ENCODE measurements at regions not wholly inside any gene's neighbourhood (a gene's known extent, or its start where the extent isn't known, plus 50 kb on each side); places are given as distances from the start of the nearest gene placed in this dataset.

GRCh38 chr11:43614214-43614613 is 66.3 kb upstream of the HSD17B12 start:
- TF ChIP-seq EZH2phosphoT487 (IDR thresholded peaks at IDR 0.05; ENCODE audit: borderline replicate concordance, low read length) = no peak
- peaks cover 11% of the 10 kb centered on the region for H3K9me3 ChIP-seq (ENCODE audit: control insufficient read depth, insufficient read depth, low read length)
- no peaks in the 10 kb centered on the region for H4K20me1 ChIP-seq (ENCODE audit: control insufficient read depth, insufficient read depth, low read depth, low read length)
- no peaks in the 10 kb centered on the region for H3K9me2 ChIP-seq (replicated peaks; ENCODE audit: control insufficient read depth, low read length)
- H3K4me1 ChIP-seq (ENCODE audit: control insufficient read depth, low read length) = no peaks in the 10 kb centered on the region
- no peak overlapping the region for H3K4me3 ChIP-seq (ENCODE audit: low read length)
- peaks cover 4% of the 10 kb centered on the region for H3K27me3 ChIP-seq (ENCODE audit: control insufficient read depth, low read length)
- no peaks in the 10 kb centered on the region for H3K36me3 ChIP-seq (ENCODE audit: control insufficient read depth, low read length)
- no peaks in the 10 kb centered on the region for H3F3A ChIP-seq (ENCODE audit: control insufficient read depth, insufficient read depth)
- no peak overlapping the region for H3K27ac ChIP-seq (ENCODE audit: low read depth, low read length)
- H3K4me2 ChIP-seq (ENCODE audit: low read length) = no peak overlapping the region
- H3K79me2 ChIP-seq (ENCODE audit: control insufficient read depth, low read length) = no peaks in the 10 kb centered on the region

GRCh38 chr11:43619863-43620505 is 60.6 kb upstream of the HSD17B12 start:
- Histone ChIP-seq H3K9me3 (ENCODE audit: control insufficient read depth, insufficient read depth, low read length) (peaks cover 6% of the 10 kb centered on the region), H3F3A (ENCODE audit: control insufficient read depth, insufficient read depth) (no peaks in the 10 kb centered on the region), H3K36me3 (ENCODE audit: control insufficient read depth, low read length) (no peaks in the 10 kb centered on the region), H4K20me1 (ENCODE audit: control insufficient read depth, insufficient read depth, low read depth, low read length) (no peaks in the 10 kb centered on the region), H3K27me3 (ENCODE audit: control insufficient read depth, low read length) (peaks cover 4% of the 10 kb centered on the region; the same call in 1 of the 2 replicates), H3K9me2 (replicated peaks; ENCODE audit: control insufficient read depth, low read length) (no peaks in the 10 kb centered on the region), H3K27ac (ENCODE audit: low read depth, low read length) (no peak overlapping the region), H3K79me2 (ENCODE audit: control insufficient read depth, low read length) (no peaks in the 10 kb centered on the region), H3K4me2 (ENCODE audit: low read length) (no peak overlapping the region), H3K4me1 (ENCODE audit: control insufficient read depth, low read length) (no peaks in the 10 kb centered on the region), H3K4me3 (ENCODE audit: low read length) (no peak overlapping the region)
- TF ChIP-seq CTCF (IDR thresholded peaks at IDR 0.05; ENCODE audit: low read depth, low read length, poor library complexity, severe bottlenecking) (no peak), EZH2phosphoT487 (IDR thresholded peaks at IDR 0.05; ENCODE audit: borderline replicate concordance, low read length) (no peak)

DNA sequence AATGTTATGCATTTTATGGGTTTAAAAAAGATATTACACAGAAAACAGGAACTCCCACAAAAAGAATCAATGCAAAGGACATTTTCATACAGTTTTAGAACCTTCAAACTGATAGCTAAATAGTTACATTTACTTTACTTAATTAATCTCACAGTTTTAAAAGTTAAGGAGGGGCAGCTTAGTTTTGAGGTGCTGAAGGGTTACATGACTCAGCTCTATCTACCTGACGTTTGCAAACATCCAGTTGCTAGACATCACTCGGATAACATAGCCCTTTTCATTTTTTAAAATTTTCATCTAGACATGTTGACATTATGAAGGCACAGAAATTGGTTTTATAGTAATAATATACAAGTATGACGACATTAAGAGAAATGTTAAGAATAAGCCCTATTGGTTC is 53.7 kb upstream of the HSD17B12 start:
- TF ChIP-seq CTCF (IDR thresholded peaks at IDR 0.05; ENCODE audit: low read depth, low read length, poor library complexity, severe bottlenecking) = no peak
- no peak for TF ChIP-seq EZH2phosphoT487 (IDR thresholded peaks at IDR 0.05; ENCODE audit: borderline replicate concordance, low read length)
- H3K9me3 ChIP-seq (ENCODE audit: control insufficient read depth, insufficient read depth, low read length) = no peaks in the 10 kb centered on the region
- no peaks in the 10 kb centered on the region for H3K36me3 ChIP-seq (ENCODE audit: control insufficient read depth, low read length)
- no peak overlapping the region for H3K4me2 ChIP-seq (ENCODE audit: low read length)
- H3K27ac ChIP-seq (ENCODE audit: low read depth, low read length) = no peak overlapping the region
- no peaks in the 10 kb centered on the region for H4K20me1 ChIP-seq (ENCODE audit: control insufficient read depth, insufficient read depth, low read depth, low read length)
- H3K79me2 ChIP-seq (ENCODE audit: control insufficient read depth, low read length) = no peaks in the 10 kb centered on the region
- H3K4me1 ChIP-seq (ENCODE audit: control insufficient read depth, low read length) = peaks cover 6% of the 10 kb centered on the region; the same call in 1 of the 2 replicates
- no peaks in the 10 kb centered on the region for H3F3A ChIP-seq (ENCODE audit: control insufficient read depth, insufficient read depth)
- peaks cover 11% of the 10 kb centered on the region for H3K27me3 ChIP-seq (ENCODE audit: control insufficient read depth, low read length)
- H3K9me2 ChIP-seq (replicated peaks; ENCODE audit: control insufficient read depth, low read length) = no peaks in the 10 kb centered on the region
- H3K4me3 ChIP-seq (ENCODE audit: low read length) = no peak overlapping the region

Measured in DOHH2 (cell line).